Activated B cell treated with CpG ODN at 0.5 μM for 24 hours (primary cell): ENCODE measurements at regions not wholly inside any gene's neighbourhood (a gene's known extent, or its start where the extent isn't known, plus 50 kb on each side); places are given as distances from the start of the nearest gene placed in this dataset.

Experiments
- ATAC-seq: fragments of 200-7000 bp; cut with Tn5 transposase; one replicate; pipeline ENCODE4 v1.10.0; 2021; ENCODE audit warnings: low read depth, mild to moderate bottlenecking, moderate library complexity
- CTCF ChIA-PET: fragments of 350-600 bp; sonication (Branson Sonifier 250); formaldehyde crosslinking; loops from one replicate; lab custom pipeline; 2021; ENCODE audit warnings: antibody characterized with exemption; lab: Charles Lee
- POLR2A ChIA-PET: fragments of 350-600 bp; sonication (Branson Sonifier 250); formaldehyde crosslinking; loops from one replicate; lab custom pipeline; 2021; ENCODE audit warnings: antibody characterized with exemption; lab: Charles Lee
- DNase-seq: peaks from one replicate; pipeline ENCODE4 v3.0.0; 2022
- H3K27ac Mint-ChIP-seq: one replicate; pipeline ENCODE4 v1.8.0; 2020; ENCODE audit warnings: mixed read lengths
- H3K27me3 Mint-ChIP-seq: one replicate; pipeline ENCODE4 v1.8.0; 2021; ENCODE audit warnings: mixed read lengths
- H3K36me3 Mint-ChIP-seq: one replicate; pipeline ENCODE4 v1.8.0; 2021; ENCODE audit warnings: low read depth, mixed read lengths
- H3K4me1 Mint-ChIP-seq: one replicate; pipeline ENCODE4 v1.8.0; 2021; ENCODE audit warnings: mixed read lengths
- H3K4me3 Mint-ChIP-seq: one replicate; pipeline ENCODE4 v1.8.0; 2020; ENCODE audit warnings: mild to moderate bottlenecking, mixed read lengths
- H3K9me3 Mint-ChIP-seq: one replicate; pipeline ENCODE4 v1.8.0; 2020; ENCODE audit warnings: mixed read lengths
- intact Hi-C: fragments of 100-400 bp; cut with micrococcal nuclease; formaldehyde crosslinking; loops from one replicate; pipeline ENCODE4 v1.15.1; 2024
- TF ChIP-seq, protein P1 (sequence below): fragments of 200-600 bp; IDR thresholded peaks from one replicate; pipeline ENCODE4 v1.8.0; 2022; ENCODE audit warnings: antibody characterized with exemption, mild to moderate bottlenecking

DNA sequence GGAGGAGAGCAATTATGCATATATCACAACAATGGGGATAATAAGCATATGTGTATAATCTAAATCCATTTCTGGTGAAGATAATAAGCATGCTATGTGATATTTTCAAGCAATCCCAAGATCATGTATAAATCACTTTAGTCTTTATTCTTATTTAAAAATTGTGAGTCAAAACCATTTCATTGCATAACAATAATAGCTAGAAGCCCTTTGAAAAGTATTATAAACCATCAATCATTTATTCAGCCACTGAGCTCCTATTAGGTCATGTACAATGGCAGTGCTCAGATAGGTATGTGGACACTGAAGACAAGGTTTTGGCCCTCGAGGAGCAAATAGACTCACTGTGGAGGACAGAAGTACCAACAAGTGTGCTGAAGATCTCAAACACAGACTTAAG, 113.1 kb downstream of the CDCA7 start:
- no peak for DNase-seq
- TF ChIP-seq, protein P1, sequence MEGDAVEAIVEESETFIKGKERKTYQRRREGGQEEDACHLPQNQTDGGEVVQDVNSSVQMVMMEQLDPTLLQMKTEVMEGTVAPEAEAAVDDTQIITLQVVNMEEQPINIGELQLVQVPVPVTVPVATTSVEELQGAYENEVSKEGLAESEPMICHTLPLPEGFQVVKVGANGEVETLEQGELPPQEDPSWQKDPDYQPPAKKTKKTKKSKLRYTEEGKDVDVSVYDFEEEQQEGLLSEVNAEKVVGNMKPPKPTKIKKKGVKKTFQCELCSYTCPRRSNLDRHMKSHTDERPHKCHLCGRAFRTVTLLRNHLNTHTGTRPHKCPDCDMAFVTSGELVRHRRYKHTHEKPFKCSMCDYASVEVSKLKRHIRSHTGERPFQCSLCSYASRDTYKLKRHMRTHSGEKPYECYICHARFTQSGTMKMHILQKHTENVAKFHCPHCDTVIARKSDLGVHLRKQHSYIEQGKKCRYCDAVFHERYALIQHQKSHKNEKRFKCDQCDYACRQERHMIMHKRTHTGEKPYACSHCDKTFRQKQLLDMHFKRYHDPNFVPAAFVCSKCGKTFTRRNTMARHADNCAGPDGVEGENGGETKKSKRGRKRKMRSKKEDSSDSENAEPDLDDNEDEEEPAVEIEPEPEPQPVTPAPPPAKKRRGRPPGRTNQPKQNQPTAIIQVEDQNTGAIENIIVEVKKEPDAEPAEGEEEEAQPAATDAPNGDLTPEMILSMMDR: no peak
- peaks cover 13% of the 10 kb centered on the region for H3K27me3 Mint-ChIP-seq
- H3K4me3 Mint-ChIP-seq: no peak overlapping the region
- peaks cover 5% of the 10 kb centered on the region for H3K9me3 Mint-ChIP-seq
- ATAC-seq: no peak
- CTCF ChIA-PET: no interaction called here
- H3K36me3 Mint-ChIP-seq: no peaks in the 10 kb centered on the region
- no peaks in the 10 kb centered on the region for H3K4me1 Mint-ChIP-seq
- POLR2A ChIA-PET: no interaction called here
- no peak overlapping the region for H3K27ac Mint-ChIP-seq
- intact Hi-C loops: no loop called here

DNA sequence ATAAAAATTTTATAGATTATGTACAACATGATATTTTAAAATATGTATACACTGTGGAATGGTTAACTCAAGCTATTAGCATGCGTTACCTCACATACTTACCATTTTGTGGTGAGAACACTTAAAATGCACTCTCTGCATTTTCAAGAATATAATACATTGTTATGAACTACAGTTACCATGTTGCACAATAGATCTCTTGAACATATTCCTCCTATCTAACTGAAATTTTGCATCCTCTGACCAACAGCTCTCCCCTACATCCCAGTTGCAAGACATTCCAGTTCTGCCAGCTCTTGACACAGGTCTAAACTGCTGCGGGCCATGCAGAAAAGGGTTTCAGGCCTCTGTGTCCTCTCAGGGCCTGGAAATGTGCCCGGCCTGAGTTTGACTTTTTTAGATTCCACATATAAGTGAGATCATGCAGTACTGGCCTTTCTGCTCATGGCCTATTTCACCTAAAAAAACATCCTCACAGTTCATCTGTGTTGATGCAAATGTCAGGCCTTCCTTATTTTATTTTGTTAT, 113.7 kb downstream of the CDCA7 start:
- Mint-ChIP-seq H3K9me3 (peaks cover 5% of the 10 kb centered on the region), H3K27me3 (peaks cover 8% of the 10 kb centered on the region), H3K4me3 (no peak overlapping the region), H3K27ac (no peak overlapping the region), H3K4me1 (no peaks in the 10 kb centered on the region), H3K36me3 (no peaks in the 10 kb centered on the region)
- ATAC-seq (no peak), DNase-seq (no peak)
- ChIA-PET CTCF (no interaction called here), POLR2A (no interaction called here)
- intact Hi-C loops: no loop called here
- TF ChIP-seq, protein P1: no peak

DNA sequence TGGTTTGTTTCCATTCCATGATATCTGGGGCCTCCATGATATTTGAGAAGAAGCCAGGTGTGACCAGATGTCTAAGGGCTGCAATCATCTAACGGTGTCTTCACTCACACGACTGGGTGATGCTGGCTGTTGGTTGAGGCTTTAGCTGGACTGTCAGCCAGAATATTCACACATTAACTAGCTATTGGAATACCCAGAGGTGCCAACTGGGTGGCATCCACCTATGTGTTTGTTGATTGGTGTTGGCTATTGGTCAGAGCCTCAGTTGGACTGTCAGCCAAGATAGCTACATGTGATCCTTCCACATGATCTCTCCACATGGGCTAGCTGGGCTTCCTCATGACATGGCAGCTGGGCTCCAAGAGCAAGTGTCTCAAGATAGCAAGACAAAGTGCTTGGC, 117.4 kb downstream of the CDCA7 start:
- DNase-seq (no peak), ATAC-seq (no peak)
- TF ChIP-seq, protein P1: no peak
- H3K9me3 Mint-ChIP-seq: peaks cover 5% of the 10 kb centered on the region
- H3K27me3 Mint-ChIP-seq: peaks cover 9% of the 10 kb centered on the region
- intact Hi-C loops: no loop called here
- H3K4me3 Mint-ChIP-seq: no peak overlapping the region
- H3K36me3 Mint-ChIP-seq: no peaks in the 10 kb centered on the region
- H3K27ac Mint-ChIP-seq: no peak overlapping the region
- ChIA-PET CTCF (no interaction called here), POLR2A (no interaction called here)
- no peaks in the 10 kb centered on the region for H3K4me1 Mint-ChIP-seq

DNA sequence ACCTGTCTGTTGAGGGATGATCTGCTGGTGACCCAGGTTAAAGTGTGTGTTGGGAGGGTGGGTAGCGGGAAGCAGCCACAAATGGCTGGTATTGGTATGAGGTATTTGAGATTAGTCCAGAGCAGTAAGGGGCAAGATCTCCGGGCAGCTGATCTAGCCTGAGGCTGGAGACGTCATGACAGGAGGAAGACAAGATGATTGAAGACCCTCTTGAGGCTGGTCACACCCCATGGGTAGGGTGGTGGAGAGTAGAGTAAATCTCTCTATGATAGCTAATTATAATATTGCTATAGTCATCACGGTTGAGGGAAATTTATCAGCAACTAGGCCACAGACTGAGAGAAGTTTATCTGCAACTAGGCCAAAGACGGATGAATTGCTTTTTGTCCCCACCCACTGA, 128.5 kb downstream of the CDCA7 start:
- intact Hi-C loops: no loop called here
- ChIA-PET POLR2A (no interaction called here), CTCF (no interaction called here)
- Mint-ChIP-seq H3K36me3 (no peaks in the 10 kb centered on the region), H3K9me3 (no peaks in the 10 kb centered on the region), H3K4me3 (no peak overlapping the region), H3K27me3 (peaks cover 4% of the 10 kb centered on the region), H3K27ac (no peak overlapping the region), H3K4me1 (no peaks in the 10 kb centered on the region)
- TF ChIP-seq, protein P1: no peak
- DNase-seq: no peak
- ATAC-seq: no peak

DNA sequence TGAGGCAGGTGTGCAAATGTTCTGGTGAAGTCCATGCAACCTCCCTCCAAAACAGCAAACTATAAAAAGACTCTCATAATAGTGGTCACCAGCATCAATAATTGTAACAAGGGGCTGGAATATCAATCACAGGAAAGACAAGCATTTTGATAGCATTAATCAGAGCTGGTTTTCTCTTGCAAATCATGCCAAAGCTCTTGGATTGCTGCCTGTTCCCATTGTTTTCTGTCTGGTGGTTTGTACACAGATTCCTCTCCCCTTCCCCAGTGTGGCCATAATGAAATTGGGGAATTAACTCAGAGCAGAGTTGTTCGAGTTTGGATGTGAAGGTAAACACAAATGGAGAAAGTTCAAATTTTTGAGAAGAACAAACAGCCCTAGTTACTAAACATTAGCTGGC, 134.2 kb downstream of the CDCA7 start:
- POLR2A ChIA-PET: no interaction called here
- CTCF ChIA-PET: interaction anchor here (0.5 kb wide), 1 partner anchor 1026 kb away, joined by 3 read pairs; no protein-coding TSS in a partner anchor
- H3K27me3 Mint-ChIP-seq: peaks cover 7% of the 10 kb centered on the region
- TF ChIP-seq, protein P1: no peak
- no peaks in the 10 kb centered on the region for H3K9me3 Mint-ChIP-seq
- ATAC-seq (no peak), DNase-seq (no peak)
- no peaks in the 10 kb centered on the region for H3K36me3 Mint-ChIP-seq
- no peak overlapping the region for H3K27ac Mint-ChIP-seq
- intact Hi-C loops: no loop called here
- H3K4me3 Mint-ChIP-seq: no peak overlapping the region
- no peaks in the 10 kb centered on the region for H3K4me1 Mint-ChIP-seq
